Naive thymus-derived CD4-positive, alpha-beta T cell (primary cell): ENCODE measurements at regions not wholly inside any gene's neighbourhood (a gene's known extent, or its start where the extent isn't known, plus 50 kb on each side); places are given as distances from the start of the nearest gene placed in this dataset.

Experiments used
- ATAC-seq: fragments of 150-1000 bp; cut with Tn5 transposase; 2 replicates; pipeline ENCODE4 v1.10.0; 2021; ENCODE audit warnings: mild to moderate bottlenecking, moderate library complexity
- CTCF ChIA-PET: fragments of 350-600 bp; sonication (Branson Sonifier 250); formaldehyde crosslinking; loops from one replicate; lab custom pipeline; 2021; ENCODE audit warnings: antibody characterized with exemption; lab: Charles Lee
- POLR2A ChIA-PET: fragments of 350-600 bp; sonication (Branson Sonifier 250); formaldehyde crosslinking; loops from one replicate; lab custom pipeline; 2021; ENCODE audit warnings: antibody characterized with exemption, inconsistent platforms; lab: Charles Lee
- DNase-seq, 9 donors: peaks; one replicate each; pipeline versions ENCODE4 v3.0.0 to v3.0.0-alpha.2; 2020 to 2022; ENCODE audit warnings: mixed read lengths in 1 of 9
- H3K27ac ChIP-seq: one replicate; pipeline ENCODE4 v1.7.0; 2013; ENCODE audit warnings: mild to moderate bottlenecking, low read depth, low read length, moderate library complexity
- H3K27me3 ChIP-seq, 2 donors: one replicate each; pipeline ENCODE4 v1.7.0; 2013; ENCODE audit warnings: low read length in 2 of 2, mild to moderate bottlenecking in 2 of 2, moderate library complexity in 2 of 2; ENCODE audit not compliant: control insufficient read depth in 2 of 2, insufficient read depth in 2 of 2
- H3K36me3 ChIP-seq, 3 experiments: 1 replicate in 2 of 3; 2 replicates in 1 of 3; pipeline ENCODE4 v1.7.0; 2013; ENCODE audit warnings: low read length in 3 of 3, mild to moderate bottlenecking in 3 of 3, moderate library complexity in 1 of 3; ENCODE audit not compliant: insufficient read depth in 3 of 3, control insufficient read depth in 2 of 3
- H3K4me1 ChIP-seq, 2 donors: one replicate each; pipeline ENCODE4 v1.7.0; 2013; ENCODE audit warnings: low read length in 2 of 2, mild to moderate bottlenecking in 2 of 2, moderate library complexity in 1 of 2; ENCODE audit not compliant: control insufficient read depth in 2 of 2, insufficient read depth in 2 of 2
- H3K4me3 ChIP-seq: 2 replicates; pipeline ENCODE4 v1.7.0; 2013; ENCODE audit warnings: mild to moderate bottlenecking, low read length
- H3K9me3 ChIP-seq, 3 experiments: 1 replicate in 2 of 3; 2 replicates in 1 of 3; pipeline ENCODE4 v1.7.0; 2013; ENCODE audit warnings: low read length in 3 of 3; ENCODE audit not compliant: control insufficient read depth in 2 of 3
- H3K27ac Mint-ChIP-seq, 9 donors: one replicate each; pipeline ENCODE4 v1.8.0; 2020 to 2022; ENCODE audit warnings: mixed read lengths in 9 of 9, mild to moderate bottlenecking in 8 of 9, moderate library complexity in 5 of 9, inconsistent platforms in 2 of 9
- H3K27me3 Mint-ChIP-seq, 5 donors: one replicate each; pipeline ENCODE4 v1.8.0; 2021 to 2022; ENCODE audit warnings: mixed read lengths in 5 of 5, mild to moderate bottlenecking in 1 of 5
- H3K36me3 Mint-ChIP-seq, 5 donors: one replicate each; pipeline ENCODE4 v1.8.0; 2020 to 2022; ENCODE audit warnings: mixed read lengths in 5 of 5, mild to moderate bottlenecking in 3 of 5, inconsistent platforms in 1 of 5
- H3K4me1 Mint-ChIP-seq, 7 donors: one replicate each; pipeline ENCODE4 v1.8.0; 2020 to 2022; ENCODE audit warnings: mixed read lengths in 7 of 7, mild to moderate bottlenecking in 3 of 7, inconsistent platforms in 1 of 7
- H3K4me3 Mint-ChIP-seq, 10 donors: one replicate each; pipeline ENCODE4 v1.8.0; 2020 to 2022; ENCODE audit warnings: mild to moderate bottlenecking in 10 of 10, mixed read lengths in 10 of 10, moderate library complexity in 6 of 10, inconsistent platforms in 2 of 10
- H3K9me3 Mint-ChIP-seq, 11 donors: one replicate each; pipeline ENCODE4 v1.8.0; 2020 to 2022; ENCODE audit warnings: mixed read lengths in 11 of 11, mild to moderate bottlenecking in 4 of 11, inconsistent platforms in 1 of 11, moderate library complexity in 1 of 11
- intact Hi-C, 2 donors: fragments of 100-400 bp; cut with micrococcal nuclease; formaldehyde crosslinking; loops; one replicate each; pipeline ENCODE4 v1.15.1; 2023

GRCh38 chr2:144989579-144990270, 469.8 kb upstream of the ZEB2 start:
- Histone ChIP-seq H3K27ac (no peak overlapping the region), H3K4me1 (no peaks in the 10 kb centered on the region), H3K36me3 (no peaks in the 10 kb centered on the region), H3K4me3 (no peak overlapping the region), H3K9me3 (no peaks in the 10 kb centered on the region), H3K27me3 (no peaks in the 10 kb centered on the region)
- intact Hi-C loops = no loop called here
- Mint-ChIP-seq H3K4me1 (no peaks in the 10 kb centered on the region), H3K36me3 (no peaks in the 10 kb centered on the region), H3K4me3 (no peak overlapping the region), H3K9me3 (peaks cover 0 to 14% (median 3%) of the 10 kb centered on the region in 11 donors), H3K27me3 (no peaks in the 10 kb centered on the region), H3K27ac (no peak overlapping the region)
- DNase-seq = no peak
- ChIA-PET CTCF (no interaction called here), POLR2A (interaction anchor here (0.6 kb wide), 1 partner anchor 117 kb away, joined by 3 read pairs; no protein-coding TSS in a partner anchor)
- ATAC-seq = no peak

DNA sequence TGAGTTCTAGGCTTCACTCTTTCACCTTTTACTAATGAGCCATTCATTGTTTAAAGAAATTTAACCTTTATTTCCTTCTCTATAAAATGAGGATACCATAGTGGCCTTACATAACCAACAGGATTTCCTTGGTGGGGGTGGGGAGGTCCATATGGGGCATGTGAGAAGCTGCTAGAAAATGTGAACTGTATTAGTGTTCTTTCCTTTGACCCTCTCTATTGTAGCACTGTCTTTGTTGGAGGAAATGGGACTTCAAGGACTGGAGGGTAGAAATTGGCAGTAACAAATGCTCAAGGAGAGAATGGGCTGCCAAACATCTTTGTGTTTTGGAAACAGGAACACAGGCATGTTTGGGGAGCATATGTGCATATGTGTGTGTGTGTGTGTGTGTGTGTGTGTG, 468.7 kb upstream of the ZEB2 start:
- Histone ChIP-seq H3K27ac (no peak overlapping the region), H3K27me3 (no peaks in the 10 kb centered on the region), H3K4me3 (no peak overlapping the region), H3K4me1 (no peaks in the 10 kb centered on the region), H3K9me3 (no peaks in the 10 kb centered on the region), H3K36me3 (no peaks in the 10 kb centered on the region)
- Mint-ChIP-seq H3K36me3 (no peaks in the 10 kb centered on the region), H3K4me1 (no peaks in the 10 kb centered on the region), H3K9me3 (peaks cover 0 to 14% (median 3%) of the 10 kb centered on the region in 11 donors), H3K27ac (no peak overlapping the region), H3K4me3 (no peak overlapping the region), H3K27me3 (no peaks in the 10 kb centered on the region)
- POLR2A ChIA-PET = no interaction called here
- ATAC-seq (no peak), DNase-seq (no peak)
- CTCF ChIA-PET = no interaction called here
- intact Hi-C loops = no loop called here

DNA sequence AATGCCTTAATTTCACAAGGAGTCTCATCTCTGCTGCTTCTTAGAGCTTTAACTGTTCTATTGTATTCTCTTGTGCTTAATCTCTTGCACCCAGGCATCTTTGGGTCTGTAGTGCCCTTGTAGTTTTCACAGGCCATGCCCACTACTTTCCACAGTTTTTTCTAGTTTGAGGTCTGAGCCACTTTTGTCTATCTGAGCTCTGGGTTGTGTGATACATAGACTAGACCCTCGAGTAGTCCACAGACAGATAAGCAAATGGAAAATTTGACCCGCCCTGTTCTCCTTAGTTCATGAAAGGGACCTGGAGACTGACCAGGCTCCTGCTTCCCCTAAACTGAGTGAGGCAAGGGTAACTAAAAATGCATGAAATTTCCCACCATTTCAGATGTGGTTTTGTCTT, 466.8 kb upstream of the ZEB2 start:
- Histone ChIP-seq H3K36me3 (no peaks in the 10 kb centered on the region), H3K4me3 (no peak overlapping the region), H3K27me3 (no peaks in the 10 kb centered on the region), H3K9me3 (no peaks in the 10 kb centered on the region), H3K4me1 (no peaks in the 10 kb centered on the region), H3K27ac (no peak overlapping the region)
- no peaks in the 10 kb centered on the region for H3K36me3 Mint-ChIP-seq
- ChIA-PET POLR2A (no interaction called here), CTCF (interaction anchor here (0.6 kb wide), 1 partner anchor 456 kb away, joined by 3 read pairs; no protein-coding TSS in a partner anchor)
- H3K4me3 Mint-ChIP-seq = no peak overlapping the region
- DNase-seq (no peak), ATAC-seq (no peak)
- no peaks in the 10 kb centered on the region for H3K27me3 Mint-ChIP-seq
- H3K4me1 Mint-ChIP-seq = no peaks in the 10 kb centered on the region
- intact Hi-C loops = no loop called here
- no peak overlapping the region for H3K27ac Mint-ChIP-seq
- H3K9me3 Mint-ChIP-seq = peaks cover 0 to 14% (median 3%) of the 10 kb centered on the region in 11 donors

DNA sequence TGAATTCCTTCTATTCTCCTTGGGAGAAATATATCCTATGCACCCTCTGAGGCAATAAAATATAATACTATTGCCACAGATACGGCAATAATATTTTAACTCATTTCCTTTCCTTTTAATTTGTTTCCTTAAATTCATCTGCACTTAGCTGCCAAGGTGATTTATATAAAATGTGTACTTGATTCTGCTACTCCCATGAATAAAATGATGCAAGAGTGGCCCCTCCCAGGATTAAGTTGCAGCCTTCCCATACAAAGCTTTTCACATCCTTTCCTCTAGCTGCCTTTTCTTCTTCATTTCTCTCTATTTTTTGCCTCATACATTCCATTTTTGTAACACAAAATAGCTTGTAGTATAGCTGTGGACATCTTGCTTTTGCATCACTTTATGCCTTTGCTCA, 464.1 kb upstream of the ZEB2 start:
- no peak overlapping the region for H3K4me3 Mint-ChIP-seq
- intact Hi-C loops = no loop called here
- H3K36me3 Mint-ChIP-seq = no peaks in the 10 kb centered on the region
- no peak overlapping the region for H3K27ac Mint-ChIP-seq
- ATAC-seq (no peak), DNase-seq (no peak)
- H3K27ac ChIP-seq = no peak overlapping the region
- CTCF ChIA-PET = no interaction called here
- no peaks in the 10 kb centered on the region for H3K4me1 Mint-ChIP-seq
- no peaks in the 10 kb centered on the region for H3K4me1 ChIP-seq
- H3K4me3 ChIP-seq = no peak overlapping the region
- H3K9me3 ChIP-seq = no peaks in the 10 kb centered on the region
- H3K27me3 ChIP-seq = no peaks in the 10 kb centered on the region
- no peaks in the 10 kb centered on the region for H3K27me3 Mint-ChIP-seq
- POLR2A ChIA-PET = no interaction called here
- peaks cover 0 to 14% (median 5%) of the 10 kb centered on the region in 11 donors for H3K9me3 Mint-ChIP-seq
- no peaks in the 10 kb centered on the region for H3K36me3 ChIP-seq

- Mint-ChIP-seq H3K36me3 (no peaks in the 10 kb centered on the region), H3K4me3 (no peak overlapping the region), H3K27me3 (no peaks in the 10 kb centered on the region), H3K9me3 (peaks cover 0 to 14% (median 4%) of the 10 kb centered on the region in 11 donors), H3K4me1 (no peaks in the 10 kb centered on the region), H3K27ac (no peak overlapping the region)
- CTCF ChIA-PET = no interaction called here
- Histone ChIP-seq H3K4me1 (no peaks in the 10 kb centered on the region), H3K4me3 (no peak overlapping the region), H3K9me3 (no peaks in the 10 kb centered on the region), H3K27ac (no peak overlapping the region), H3K36me3 (no peaks in the 10 kb centered on the region), H3K27me3 (no peaks in the 10 kb centered on the region)
- DNase-seq (no peak), ATAC-seq (no peak)
- POLR2A ChIA-PET = no interaction called here
- intact Hi-C loops = no loop called here
Observed at GRCh38 chr2:144983107-144983506, 463.2 kb upstream of the ZEB2 start.

DNA sequence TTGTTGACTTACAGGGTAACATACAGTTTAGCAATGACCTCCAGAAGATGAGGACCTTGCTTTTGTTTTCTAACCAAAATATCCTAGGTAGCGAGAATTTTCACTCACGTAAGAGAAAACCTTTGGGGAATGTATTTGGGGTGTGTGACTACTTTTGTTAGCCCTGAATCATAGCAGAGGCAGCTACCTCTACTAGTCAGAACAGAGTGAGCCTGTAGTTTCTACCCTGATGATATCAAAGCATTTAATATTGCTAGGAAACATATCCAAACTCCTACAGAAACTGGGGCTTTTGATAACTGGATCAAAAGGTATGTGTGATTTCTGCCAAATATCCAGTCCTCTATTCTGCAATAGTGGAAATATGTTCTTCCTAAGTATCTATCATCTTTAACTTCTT, 462.6 kb upstream of the ZEB2 start:
- Histone ChIP-seq H3K27ac (no peak overlapping the region), H3K4me3 (no peak overlapping the region), H3K9me3 (no peaks in the 10 kb centered on the region), H3K36me3 (no peaks in the 10 kb centered on the region), H3K27me3 (no peaks in the 10 kb centered on the region), H3K4me1 (no peaks in the 10 kb centered on the region)
- ChIA-PET CTCF (no interaction called here), POLR2A (no interaction called here)
- H3K4me3 Mint-ChIP-seq = no peak overlapping the region
- no peaks in the 10 kb centered on the region for H3K27me3 Mint-ChIP-seq
- no peak overlapping the region for H3K27ac Mint-ChIP-seq
- H3K9me3 Mint-ChIP-seq = peaks cover 0 to 14% (median 4%) of the 10 kb centered on the region in 11 donors
- H3K4me1 Mint-ChIP-seq = no peaks in the 10 kb centered on the region
- ATAC-seq = no peak
- H3K36me3 Mint-ChIP-seq = no peaks in the 10 kb centered on the region
- intact Hi-C loops = no loop called here
- DNase-seq = no peak

DNA sequence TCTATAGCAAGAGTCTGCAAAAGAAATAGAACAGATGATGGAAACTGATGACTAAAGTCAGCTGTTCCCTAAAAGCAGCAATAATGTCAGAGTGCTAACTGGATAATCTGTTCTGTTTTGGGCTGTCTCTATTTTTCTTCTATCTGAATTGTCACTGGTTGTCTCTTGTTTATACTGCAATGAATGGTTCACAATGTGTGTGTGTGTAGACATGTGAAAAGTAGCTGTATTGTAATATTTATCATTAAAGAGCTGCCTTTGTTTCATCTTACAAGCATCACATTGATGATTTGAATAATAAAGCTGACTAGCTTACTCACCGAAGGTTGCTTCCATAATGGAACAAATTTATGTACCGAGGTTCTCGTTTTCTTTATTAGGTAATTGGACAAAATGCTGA, 456.0 kb upstream of the ZEB2 start:
- ATAC-seq (no peak), DNase-seq (no peak)
- Histone ChIP-seq H3K27ac (no peak overlapping the region), H3K4me1 (no peaks in the 10 kb centered on the region), H3K27me3 (no peaks in the 10 kb centered on the region), H3K9me3 (no peaks in the 10 kb centered on the region), H3K36me3 (no peaks in the 10 kb centered on the region), H3K4me3 (no peak overlapping the region)
- intact Hi-C loops = no loop called here
- Mint-ChIP-seq H3K9me3 (peaks cover 0 to 13% (median 2%) of the 10 kb centered on the region in 11 donors), H3K4me1 (no peaks in the 10 kb centered on the region), H3K4me3 (no peak overlapping the region), H3K27me3 (no peaks in the 10 kb centered on the region), H3K27ac (no peak overlapping the region), H3K36me3 (no peaks in the 10 kb centered on the region)
- ChIA-PET CTCF (no interaction called here), POLR2A (no interaction called here)
